Embryonic facial prominence (tissue), 1 donor: ENCODE measurements at regions not wholly inside any gene's neighbourhood (a gene's known extent, or its start where the extent isn't known, plus 50 kb on each side); places are given as distances from the start of the nearest gene placed in this dataset.
"Not testable (repeated sequence)": the region's sequence is repeated elsewhere in the genome, so short reads cannot be mapped to it uniquely, and the experiment has no call there.

Experiments used
- DNase-seq: peaks from one replicate; pipeline ENCODE4 v3.0.0-alpha.2; 2016; ENCODE audit errors: extremely low spot score

- DNase-seq: no peak
These were observed 400.9 kb upstream of the ZNF804A start for GRCh38 chr2:184197413-184197812.

GRCh38 chr2:184198791-184199190, 399.5 kb upstream of the ZNF804A start:
- not testable (repeated sequence) for DNase-seq

DNA sequence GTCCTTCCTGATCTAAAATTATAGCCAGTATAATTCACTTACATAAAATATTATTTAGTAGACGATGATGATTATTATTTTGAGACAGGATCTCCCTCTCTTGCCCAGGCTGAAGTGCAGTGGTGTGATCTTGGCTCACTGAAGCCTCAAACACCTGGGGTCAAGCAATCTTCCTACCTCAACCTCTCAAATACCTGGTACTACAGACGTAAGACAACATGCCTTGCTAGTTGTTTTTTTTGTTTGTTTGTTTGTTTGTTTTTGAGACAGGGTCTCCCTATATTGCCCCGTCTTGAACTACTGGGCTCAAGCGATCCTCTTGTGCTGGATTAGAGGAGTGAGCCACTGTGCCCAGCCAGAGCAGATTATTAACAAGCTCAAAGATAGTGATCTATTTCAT, 399.1 kb upstream of the ZNF804A start:
- no peak for DNase-seq

DNA sequence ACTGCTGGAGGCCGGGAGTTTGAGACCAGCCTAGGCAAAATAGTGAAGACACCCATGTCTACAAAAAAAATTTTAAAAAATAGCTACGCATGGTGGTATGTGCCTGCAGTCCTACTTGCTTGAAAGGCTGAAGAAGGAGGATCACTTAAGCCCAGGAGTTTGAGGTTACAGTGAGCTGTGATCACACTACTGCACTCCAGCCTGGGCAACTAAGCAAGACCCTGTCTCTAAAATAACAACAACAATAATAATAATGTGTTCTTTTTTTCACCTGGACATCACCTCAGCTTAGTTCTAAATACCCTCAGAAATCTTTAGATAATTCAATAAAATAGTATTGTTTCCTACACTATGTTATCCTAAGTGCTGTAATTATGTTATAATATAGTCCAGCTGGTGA, 397.1 kb upstream of the ZNF804A start:
- no peak for DNase-seq

DNA sequence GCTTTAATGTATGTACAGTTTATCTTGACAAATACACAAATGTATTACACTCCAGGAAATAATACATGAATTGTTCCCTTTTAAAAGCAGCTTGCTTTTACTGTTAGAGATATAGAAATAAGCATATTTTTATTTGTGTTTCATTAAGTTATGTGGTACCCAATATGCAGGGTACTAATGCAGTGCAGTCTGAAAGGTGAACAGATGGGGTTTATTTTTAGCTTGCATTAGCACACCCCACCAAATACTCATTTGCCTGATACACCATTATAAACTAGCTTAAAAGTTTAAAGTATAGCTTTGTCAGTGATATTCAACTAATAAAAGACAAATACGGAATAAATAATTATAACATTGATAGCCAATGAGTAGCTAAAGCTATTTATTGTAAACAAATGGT, 394.7 kb upstream of the ZNF804A start:
- no peak for DNase-seq

GRCh38 chr2:184205048-184205596, 393.2 kb upstream of the ZNF804A start:
- DNase-seq: no peak

DNA sequence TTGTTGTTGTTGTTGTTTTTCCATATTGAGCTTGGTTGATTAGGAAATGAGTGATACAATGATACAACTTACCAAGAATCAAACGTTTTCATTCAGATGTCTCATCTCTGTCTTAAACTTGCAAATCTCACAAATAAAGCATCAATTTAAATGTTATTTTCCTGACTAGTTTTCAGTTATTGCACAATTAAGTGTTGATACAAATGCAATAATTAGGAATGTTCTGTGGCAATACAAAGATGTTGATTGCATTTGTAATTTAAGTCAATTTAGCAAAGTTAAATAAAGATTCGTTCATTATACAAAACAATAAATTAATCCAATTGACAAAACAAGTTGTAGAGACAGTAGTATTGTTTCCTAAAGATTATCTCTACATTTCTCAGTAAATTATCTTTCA, 392.3 kb upstream of the ZNF804A start:
- DNase-seq: no peak

GRCh38 chr2:184210329-184210728, 388.0 kb upstream of the ZNF804A start:
- no peak for DNase-seq

GRCh38 chr2:184215745-184216144, 382.6 kb upstream of the ZNF804A start:
- no peak for DNase-seq

DNA sequence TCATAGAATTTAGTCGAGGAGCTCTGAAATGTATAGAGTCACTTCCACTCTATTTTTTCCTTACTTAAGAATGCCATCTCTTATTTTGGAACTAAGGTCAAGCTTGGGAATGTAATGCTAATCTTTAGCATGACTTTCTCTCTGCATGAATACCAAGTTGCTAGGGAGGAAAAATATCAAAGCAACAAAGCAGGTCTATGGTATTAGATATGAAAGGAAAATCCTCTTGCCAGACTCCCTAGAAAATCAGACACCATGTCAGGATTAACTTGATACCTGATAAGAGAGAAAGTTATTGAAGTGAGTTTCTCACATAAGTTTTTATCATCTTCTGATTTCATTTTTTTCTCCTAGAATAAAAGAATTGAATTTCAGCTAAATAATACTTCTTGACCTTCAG, 341.7 kb upstream of the ZNF804A start:
- DNase-seq: no peak

DNA sequence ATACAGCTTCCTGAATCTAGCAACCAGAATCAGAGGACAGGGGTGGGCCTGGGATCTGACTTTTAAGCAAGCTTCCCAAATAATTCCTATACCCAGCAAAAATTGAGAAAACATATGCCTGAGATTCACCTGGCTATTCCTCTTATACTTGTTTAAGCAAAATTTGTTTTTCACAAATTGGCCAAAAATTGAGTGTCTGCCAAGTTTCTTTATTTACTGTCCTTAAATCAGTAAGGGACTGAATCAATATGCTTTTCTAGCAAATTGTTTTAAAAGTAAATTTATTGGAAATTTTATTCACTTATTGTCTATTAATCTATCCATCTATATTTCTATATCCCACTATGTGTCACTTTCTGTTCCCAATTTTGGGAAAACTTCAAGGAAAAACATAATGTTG, 337.0 kb upstream of the ZNF804A start:
- DNase-seq: no peak

DNA sequence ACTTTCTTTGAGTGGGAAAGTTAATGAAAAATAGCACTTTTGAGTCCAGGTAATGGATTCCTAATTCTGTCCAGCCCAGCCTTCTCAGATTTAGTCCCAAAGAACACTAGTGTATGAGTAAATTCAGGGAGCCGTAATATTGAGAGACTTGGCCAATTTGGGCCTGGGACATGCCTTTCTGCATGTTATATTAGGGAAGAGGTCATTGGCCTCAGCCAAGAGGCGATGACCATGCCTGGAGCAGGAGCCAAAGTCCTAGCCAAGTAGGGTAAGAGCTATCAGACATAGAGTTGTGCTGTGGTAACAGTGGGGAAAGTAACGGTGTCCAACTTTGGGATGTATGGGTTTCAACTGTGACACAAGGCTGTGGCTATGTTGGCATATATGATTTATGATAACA, 336.5 kb upstream of the ZNF804A start:
- DNase-seq: no peak

GRCh38 chr2:184268900-184269477, 329.3 kb upstream of the ZNF804A start:
- no peak for DNase-seq

GRCh38 chr2:184270660-184271059, 327.7 kb upstream of the ZNF804A start:
- no peak for DNase-seq

GRCh38 chr2:184272056-184272455, 326.3 kb upstream of the ZNF804A start:
- DNase-seq: no peak

GRCh38 chr2:184294831-184295230, 303.5 kb upstream of the ZNF804A start:
- DNase-seq: no peak

DNA sequence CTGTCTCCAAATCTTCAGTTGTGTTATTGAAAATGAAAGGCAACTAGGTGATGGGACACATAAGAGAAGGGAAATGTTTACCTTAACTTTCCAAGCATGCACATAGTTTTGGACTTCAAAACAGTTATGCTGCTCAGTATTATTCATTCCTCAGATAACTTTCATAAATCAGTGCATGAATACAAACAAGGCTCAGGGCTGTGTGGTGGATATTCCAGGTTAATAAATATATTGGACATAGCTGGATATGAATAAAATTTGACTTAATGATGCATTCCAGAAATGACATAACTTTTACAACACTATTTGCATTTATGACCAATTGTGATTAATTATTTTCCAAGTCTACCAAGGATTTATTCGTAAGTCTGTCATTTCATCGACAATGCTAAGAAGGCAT, 301.2 kb upstream of the ZNF804A start:
- no peak for DNase-seq

GRCh38 chr2:184302506-184302905, 295.8 kb upstream of the ZNF804A start:
- DNase-seq: no peak

DNA sequence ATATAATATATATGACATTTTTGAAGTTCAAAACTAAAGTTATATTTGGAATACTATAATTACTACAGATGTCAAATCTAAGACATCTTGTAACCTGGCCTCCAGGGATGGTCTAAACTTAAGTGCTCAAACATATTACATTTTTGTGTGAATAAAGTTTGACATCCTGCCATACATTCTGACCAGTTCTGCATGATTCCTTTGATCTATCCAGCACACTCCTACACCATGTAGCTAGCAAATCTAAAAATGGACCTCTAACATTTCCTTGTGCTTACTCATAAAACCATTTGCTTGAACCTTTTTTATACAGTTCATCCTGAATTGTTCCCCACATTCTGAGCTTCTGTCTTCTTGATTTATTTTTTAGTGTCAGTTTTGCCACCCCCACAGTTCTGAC, 294.3 kb upstream of the ZNF804A start:
- no peak for DNase-seq

DNA sequence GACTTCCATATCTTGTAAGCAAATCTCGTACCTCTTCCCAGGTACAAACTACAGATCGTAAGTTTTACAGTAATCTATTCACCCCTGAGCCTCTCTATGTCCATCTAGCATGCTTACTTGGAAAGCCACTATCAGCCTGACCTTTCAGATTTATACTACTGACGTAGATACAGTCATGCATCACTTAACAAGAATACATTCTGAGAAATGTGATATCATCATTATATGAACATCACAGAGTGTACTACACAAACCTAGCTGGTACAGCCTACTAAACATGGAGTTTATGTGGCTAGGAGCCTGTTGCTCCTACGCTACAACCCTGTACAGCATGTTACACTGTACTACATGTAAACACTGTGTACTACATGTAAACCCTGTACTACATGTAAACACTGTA, 293.2 kb upstream of the ZNF804A start:
- no peak for DNase-seq

DNA sequence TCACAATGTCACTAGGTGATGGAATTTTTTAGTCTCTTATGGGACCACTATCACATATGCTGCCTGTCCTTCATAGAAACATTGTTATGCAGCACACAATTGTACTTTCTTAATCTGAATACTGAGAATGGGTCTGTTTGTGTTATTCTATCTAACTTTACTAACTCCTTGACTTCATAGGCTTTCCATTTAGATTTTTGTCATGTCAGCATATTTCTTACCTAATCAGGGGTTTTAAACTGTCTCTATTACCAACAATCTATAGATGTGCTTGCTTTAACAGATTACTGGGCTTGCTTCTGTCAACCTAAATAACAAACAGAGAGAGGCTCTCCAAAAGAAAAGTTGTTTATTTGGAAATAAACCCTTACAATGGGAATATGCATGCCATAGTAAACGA, 289.6 kb upstream of the ZNF804A start:
- no peak for DNase-seq

- no peak for DNase-seq
These were observed 285.4 kb upstream of the ZNF804A start for GRCh38 chr2:184312970-184313369.

DNA sequence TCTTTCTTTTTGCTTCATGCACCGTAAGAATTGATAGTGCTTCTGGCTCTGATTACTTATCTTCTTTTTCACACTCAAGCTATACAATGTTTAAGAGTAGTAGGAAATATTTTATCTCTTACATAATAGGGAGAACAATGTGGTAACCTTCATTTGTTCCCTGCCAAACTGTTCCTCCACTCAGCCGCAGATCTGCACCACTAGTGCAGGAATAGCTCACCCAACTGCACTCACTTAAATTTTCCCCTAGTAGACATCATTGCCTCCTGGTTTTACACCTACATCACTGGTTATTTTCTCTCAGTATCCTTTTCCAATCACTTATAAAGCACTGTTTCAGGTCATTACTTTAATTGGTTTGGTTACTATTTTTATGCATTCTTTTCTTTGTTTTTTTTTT, 283.5 kb upstream of the ZNF804A start:
- DNase-seq: no peak

GRCh38 chr2:184316921-184317320, 281.4 kb upstream of the ZNF804A start:
- no peak for DNase-seq
